Neural cell (in vitro differentiated cells): ENCODE measurements at regions not wholly inside any gene's neighbourhood (a gene's known extent, or its start where the extent isn't known, plus 50 kb on each side); places are given as distances from the start of the nearest gene placed in this dataset.

Source experiments
- H2AFZ ChIP-seq: fragments of 200-600, 300-800 bp; sonication (generic), shearing (Covaris generic); 2 replicates; pipeline ENCODE4 v1.6.0; 2014; ENCODE audit warnings: low read depth, mild to moderate bottlenecking, antibody characterized with exemption, low read length, moderate library complexity
- H3F3A ChIP-seq: fragments of 200-600 bp; shearing (Covaris generic); 2 replicates; pipeline ENCODE4 v1.6.1; 2016; ENCODE audit warnings: mild to moderate bottlenecking, moderate library complexity, mixed read lengths, antibody characterized with exemption, low read length; ENCODE audit not compliant: insufficient read depth, poor library complexity, severe bottlenecking
- H3K27ac ChIP-seq: fragments of 200-600, 300-800 bp; sonication (generic), shearing (Covaris generic); 2 replicates; pipeline ENCODE4 v1.5.1; 2014; ENCODE audit warnings: mild to moderate bottlenecking, low read length, moderate library complexity
- H3K27me3 ChIP-seq: fragments of 300-800, 200-600 bp; sonication (generic), shearing (Covaris generic); 2 replicates; pipeline ENCODE4 v1.6.0; 2014; ENCODE audit warnings: mild to moderate bottlenecking, low read depth, low read length, moderate library complexity; ENCODE audit not compliant: insufficient read depth
- H3K36me3 ChIP-seq: fragments of 300-800, 200-600 bp; sonication (generic), shearing (Covaris generic); 2 replicates; pipeline ENCODE4 v1.5.1; 2014; ENCODE audit warnings: mild to moderate bottlenecking, antibody characterized with exemption, low read length, moderate library complexity; ENCODE audit not compliant: insufficient read depth
- H3K4me2 ChIP-seq: fragments of 300-800, 200-600 bp; sonication (generic), shearing (Covaris generic); 2 replicates; pipeline ENCODE4 v1.6.0; 2014; ENCODE audit warnings: mild to moderate bottlenecking, low read length
- H3K4me3 ChIP-seq: fragments of 300-800, 200-600 bp; sonication (generic), shearing (Covaris generic); 2 replicates; pipeline ENCODE4 v1.5.1; 2014; ENCODE audit warnings: mild to moderate bottlenecking, low read length, moderate library complexity
- H3K79me2 ChIP-seq: fragments of 200-600 bp; shearing (Covaris generic); replicated peaks from 2 replicates; pipeline ENCODE4 v1.6.0; 2014; ENCODE audit warnings: mild to moderate bottlenecking, low read length, moderate library complexity; ENCODE audit not compliant: insufficient read depth
- H3K9ac ChIP-seq: fragments of 300-800, 200-600 bp; sonication (generic), shearing (Covaris generic); 2 replicates; pipeline ENCODE4 v1.6.1; 2016; ENCODE audit warnings: mild to moderate bottlenecking, low read length, mixed read lengths
- H3K9me2 ChIP-seq: fragments of 200-600 bp; shearing (Covaris generic); 2 replicates; pipeline ENCODE4 v1.6.1; 2016; ENCODE audit warnings: mild to moderate bottlenecking, low read length, mixed read lengths; ENCODE audit not compliant: insufficient read depth
- H3K9me3 ChIP-seq: fragments of 200-600, 300-800 bp; sonication (generic), shearing (Covaris generic); 2 replicates; pipeline ENCODE4 v1.6.1; 2016; ENCODE audit warnings: mild to moderate bottlenecking, mixed run types, low read length, moderate library complexity, mixed read lengths
- H4K20me1 ChIP-seq: fragments of 200-600 bp; shearing (Covaris generic); 2 replicates; pipeline ENCODE4 v1.6.1; 2016; ENCODE audit warnings: mild to moderate bottlenecking, mixed run types; ENCODE audit not compliant: insufficient read depth
- EP300 ChIP-seq: fragments of 450-650 bp; conservative IDR thresholded peaks from 2 replicates; pipeline ENCODE4 v1.6.1; 2014; ENCODE audit warnings: antibody characterized with exemption, mild to moderate bottlenecking, moderate library complexity; ENCODE audit not compliant: poor library complexity, severe bottlenecking
- EZH2 ChIP-seq: fragments of 200-600, 300-800 bp; shearing (Covaris generic), sonication (generic); IDR thresholded peaks from 2 replicates; pipeline ENCODE4 v1.6.1; 2014; ENCODE audit warnings: antibody characterized with exemption, low read length, borderline replicate concordance, mild to moderate bottlenecking; ENCODE audit not compliant: insufficient read depth, poor library complexity, severe bottlenecking
- MXI1 ChIP-seq: fragments of 450-650 bp; conservative IDR thresholded peaks from 2 replicates; pipeline ENCODE4 v1.6.1; 2014; ENCODE audit warnings: antibody characterized with exemption, mild to moderate bottlenecking; ENCODE audit not compliant: poor library complexity, severe bottlenecking
- POLR2AphosphoS5 ChIP-seq: IDR thresholded peaks from 2 replicates; pipeline ENCODE4 v1.6.1; 2012
- RAD21 ChIP-seq: fragments of 450-650 bp; conservative IDR thresholded peaks from 2 replicates; pipeline ENCODE4 v1.6.1; 2014; ENCODE audit warnings: antibody characterized with exemption, mild to moderate bottlenecking, moderate library complexity
- SMC3 ChIP-seq: fragments of 450-650 bp; conservative IDR thresholded peaks from 2 replicates; pipeline ENCODE4 v1.6.1; 2014; ENCODE audit warnings: antibody characterized with exemption, mild to moderate bottlenecking, moderate library complexity; ENCODE audit not compliant: poor library complexity
- TAF1 ChIP-seq: IDR thresholded peaks from 2 replicates; pipeline ENCODE4 v1.6.1; 2012; ENCODE audit warnings: low read depth
- TF ChIP-seq, protein P1 (sequence below): IDR thresholded peaks from 2 replicates; pipeline ENCODE4 v1.6.1; 2012; ENCODE audit warnings: borderline replicate concordance
- TF ChIP-seq, protein P2 (sequence below): fragments of 450-650 bp; IDR thresholded peaks from 2 replicates; pipeline ENCODE4 v1.5.1; 2014; ENCODE audit warnings: antibody characterized with exemption, mild to moderate bottlenecking, moderate library complexity; ENCODE audit not compliant: poor library complexity, severe bottlenecking

DNA sequence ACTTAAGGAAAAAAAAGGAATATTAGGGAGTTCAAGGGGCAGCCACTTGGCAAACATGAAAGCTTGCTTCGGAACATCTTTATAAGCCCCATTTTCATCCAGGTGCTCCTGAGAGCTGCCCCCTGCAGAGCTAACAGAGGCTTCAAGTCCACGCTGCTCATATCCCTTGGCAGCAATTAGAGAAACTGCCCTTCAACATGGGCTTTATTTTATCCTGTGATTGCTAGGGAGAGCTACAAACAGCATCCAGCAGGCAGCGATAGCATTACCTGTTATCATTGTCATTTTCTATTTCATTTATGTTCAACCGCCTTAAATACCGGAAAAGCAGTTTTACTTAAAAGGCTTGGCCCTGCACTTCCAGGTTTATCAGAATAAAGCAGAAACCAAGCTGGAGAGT, 68.4 kb upstream of the MCTP2 start:
- no peak overlapping the region for H3K4me2 ChIP-seq
- no peaks in the 10 kb centered on the region for H3K9me2 ChIP-seq
- no peak overlapping the region for H3K4me3 ChIP-seq
- H3K27ac ChIP-seq, result no peak overlapping the region
- H3K36me3 ChIP-seq, result no peaks in the 10 kb centered on the region
- no peak overlapping the region for H3K9ac ChIP-seq
- no peaks in the 10 kb centered on the region for H4K20me1 ChIP-seq
- H3K79me2 ChIP-seq, result no peaks in the 10 kb centered on the region
- no peak for TF ChIP-seq SMC3
- peak; percentile 96 for TF ChIP-seq POLR2AphosphoS5
- no peak for TF ChIP-seq TAF1
- TF ChIP-seq, protein P1, sequence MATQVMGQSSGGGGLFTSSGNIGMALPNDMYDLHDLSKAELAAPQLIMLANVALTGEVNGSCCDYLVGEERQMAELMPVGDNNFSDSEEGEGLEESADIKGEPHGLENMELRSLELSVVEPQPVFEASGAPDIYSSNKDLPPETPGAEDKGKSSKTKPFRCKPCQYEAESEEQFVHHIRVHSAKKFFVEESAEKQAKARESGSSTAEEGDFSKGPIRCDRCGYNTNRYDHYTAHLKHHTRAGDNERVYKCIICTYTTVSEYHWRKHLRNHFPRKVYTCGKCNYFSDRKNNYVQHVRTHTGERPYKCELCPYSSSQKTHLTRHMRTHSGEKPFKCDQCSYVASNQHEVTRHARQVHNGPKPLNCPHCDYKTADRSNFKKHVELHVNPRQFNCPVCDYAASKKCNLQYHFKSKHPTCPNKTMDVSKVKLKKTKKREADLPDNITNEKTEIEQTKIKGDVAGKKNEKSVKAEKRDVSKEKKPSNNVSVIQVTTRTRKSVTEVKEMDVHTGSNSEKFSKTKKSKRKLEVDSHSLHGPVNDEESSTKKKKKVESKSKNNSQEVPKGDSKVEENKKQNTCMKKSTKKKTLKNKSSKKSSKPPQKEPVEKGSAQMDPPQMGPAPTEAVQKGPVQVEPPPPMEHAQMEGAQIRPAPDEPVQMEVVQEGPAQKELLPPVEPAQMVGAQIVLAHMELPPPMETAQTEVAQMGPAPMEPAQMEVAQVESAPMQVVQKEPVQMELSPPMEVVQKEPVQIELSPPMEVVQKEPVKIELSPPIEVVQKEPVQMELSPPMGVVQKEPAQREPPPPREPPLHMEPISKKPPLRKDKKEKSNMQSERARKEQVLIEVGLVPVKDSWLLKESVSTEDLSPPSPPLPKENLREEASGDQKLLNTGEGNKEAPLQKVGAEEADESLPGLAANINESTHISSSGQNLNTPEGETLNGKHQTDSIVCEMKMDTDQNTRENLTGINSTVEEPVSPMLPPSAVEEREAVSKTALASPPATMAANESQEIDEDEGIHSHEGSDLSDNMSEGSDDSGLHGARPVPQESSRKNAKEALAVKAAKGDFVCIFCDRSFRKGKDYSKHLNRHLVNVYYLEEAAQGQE, result peak; percentile 47
- no peak for TF ChIP-seq EP300
- TF ChIP-seq, protein P2, sequence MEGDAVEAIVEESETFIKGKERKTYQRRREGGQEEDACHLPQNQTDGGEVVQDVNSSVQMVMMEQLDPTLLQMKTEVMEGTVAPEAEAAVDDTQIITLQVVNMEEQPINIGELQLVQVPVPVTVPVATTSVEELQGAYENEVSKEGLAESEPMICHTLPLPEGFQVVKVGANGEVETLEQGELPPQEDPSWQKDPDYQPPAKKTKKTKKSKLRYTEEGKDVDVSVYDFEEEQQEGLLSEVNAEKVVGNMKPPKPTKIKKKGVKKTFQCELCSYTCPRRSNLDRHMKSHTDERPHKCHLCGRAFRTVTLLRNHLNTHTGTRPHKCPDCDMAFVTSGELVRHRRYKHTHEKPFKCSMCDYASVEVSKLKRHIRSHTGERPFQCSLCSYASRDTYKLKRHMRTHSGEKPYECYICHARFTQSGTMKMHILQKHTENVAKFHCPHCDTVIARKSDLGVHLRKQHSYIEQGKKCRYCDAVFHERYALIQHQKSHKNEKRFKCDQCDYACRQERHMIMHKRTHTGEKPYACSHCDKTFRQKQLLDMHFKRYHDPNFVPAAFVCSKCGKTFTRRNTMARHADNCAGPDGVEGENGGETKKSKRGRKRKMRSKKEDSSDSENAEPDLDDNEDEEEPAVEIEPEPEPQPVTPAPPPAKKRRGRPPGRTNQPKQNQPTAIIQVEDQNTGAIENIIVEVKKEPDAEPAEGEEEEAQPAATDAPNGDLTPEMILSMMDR, result peak; percentile 33
- TF ChIP-seq MXI1, result no peak
- no peaks in the 10 kb centered on the region for H3K27me3 ChIP-seq
- no peaks in the 10 kb centered on the region for H3K9me3 ChIP-seq
- H3F3A ChIP-seq, result no peaks in the 10 kb centered on the region
- H2AFZ ChIP-seq, result no peak overlapping the region

DNA sequence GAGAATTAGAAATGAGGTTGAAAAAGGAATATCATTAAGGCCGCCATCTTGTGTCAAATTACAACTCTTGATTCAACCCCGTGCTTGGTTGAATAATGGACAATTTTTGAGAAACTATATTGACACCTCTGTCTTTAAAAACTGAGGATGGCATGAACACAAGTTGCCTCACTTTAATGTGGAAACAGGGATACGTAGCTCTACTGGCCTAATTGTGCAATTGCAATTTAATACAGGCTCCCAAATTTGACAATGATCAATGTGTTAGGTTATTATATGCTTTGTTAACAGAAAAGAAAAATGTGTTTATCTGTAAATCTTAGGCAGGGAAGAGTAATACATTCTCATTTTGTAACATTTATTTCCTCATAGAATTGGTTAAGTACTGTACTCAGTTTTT, 77.1 kb upstream of the MCTP2 start:
- TF ChIP-seq POLR2AphosphoS5, result no peak
- no peak for TF ChIP-seq MXI1

DNA sequence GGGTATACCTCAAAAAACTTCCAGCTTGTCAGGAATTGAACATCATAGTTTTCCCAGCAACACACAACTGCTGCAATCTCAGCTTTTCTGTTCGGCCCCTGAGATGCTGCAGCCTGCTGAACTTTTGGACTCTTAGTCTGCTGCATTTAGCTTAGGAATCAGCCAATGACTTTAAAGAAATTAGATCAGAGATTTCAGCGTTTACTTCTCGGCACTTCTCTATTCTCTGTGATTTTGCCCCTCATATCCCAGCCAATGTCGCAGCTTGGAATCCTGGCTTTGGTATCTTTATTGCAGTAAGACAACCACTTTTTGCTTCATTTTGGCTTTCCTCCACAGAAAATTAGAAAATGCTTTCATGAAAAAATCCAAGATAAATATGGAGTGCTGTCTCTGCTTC, 86.3 kb upstream of the MCTP2 start:
- Histone ChIP-seq H3F3A (no peaks in the 10 kb centered on the region), H3K9me3 (no peaks in the 10 kb centered on the region), H3K27ac (no peak overlapping the region), H3K4me3 (no peak overlapping the region), H3K4me2 (no peak overlapping the region), H3K9ac (no peak overlapping the region), H3K9me2 (no peaks in the 10 kb centered on the region), H2AFZ (no peak overlapping the region), H3K27me3 (no peaks in the 10 kb centered on the region), H4K20me1 (no peaks in the 10 kb centered on the region), H3K79me2 (no peaks in the 10 kb centered on the region), H3K36me3 (no peaks in the 10 kb centered on the region)
- TF ChIP-seq SMC3, result no peak
- no peak for TF ChIP-seq EZH2
- TF ChIP-seq MXI1, result no peak
- no peak for TF ChIP-seq EP300
- TF ChIP-seq, protein P2, result no peak
- TF ChIP-seq RAD21, result no peak
- TF ChIP-seq, protein P1, result no peak
- no peak for TF ChIP-seq POLR2AphosphoS5
- no peak for TF ChIP-seq TAF1

More for the DNA sequence above, 77.1 kb upstream of the MCTP2 start:
- H3K27me3 ChIP-seq, result no peaks in the 10 kb centered on the region
- H4K20me1 ChIP-seq, result no peaks in the 10 kb centered on the region
- no peak overlapping the region for H3K9ac ChIP-seq
- H3K4me3 ChIP-seq, result no peak overlapping the region
- no peak overlapping the region for H3K27ac ChIP-seq
- no peaks in the 10 kb centered on the region for H3F3A ChIP-seq
- H2AFZ ChIP-seq, result no peak overlapping the region
- no peaks in the 10 kb centered on the region for H3K79me2 ChIP-seq
- H3K4me2 ChIP-seq, result no peak overlapping the region
- H3K9me2 ChIP-seq, result no peaks in the 10 kb centered on the region
- no peaks in the 10 kb centered on the region for H3K36me3 ChIP-seq
- H3K9me3 ChIP-seq, result no peaks in the 10 kb centered on the region
